ENCODE measurements at regions not wholly inside any gene's neighbourhood (a gene's known extent, or its start where the extent isn't known, plus 50 kb on each side); places are given as distances from the start of the nearest gene placed in this dataset.
A peak's percentile ranks its signal among the peaks of the same experiment; 100 is the strongest.

- intact Hi-C loops (cut with DNase I), result no loop called here
- Histone ChIP-seq H3K9me3 (no peaks in the 10 kb centered on the region), H3K27me3 (no peaks in the 10 kb centered on the region), H3K36me3 (no peaks in the 10 kb centered on the region), H3K27ac (no peak overlapping the region), H3K4me3 (no peak overlapping the region), H3K4me1 (no peaks in the 10 kb centered on the region)
- TF ChIP-seq POLR2A (IDR thresholded peaks at IDR 0.05) (no peak), CTCF (IDR thresholded peaks at IDR 0.05) (no peak), POLR2AphosphoS5 (IDR thresholded peaks at IDR 0.05; ENCODE audit: insufficient read depth in 1 of 2, low read depth in 1 of 2) (no peak)
- no peak for DNase-seq (ENCODE audit: extremely low spot score in 2 of 2)
Observed at GRCh38 chr4:4714331-4714730, 145.1 kb upstream of the MSX1 start.

GRCh38 chr4:4712800-4713528 is 146.5 kb upstream of the MSX1 start:
- no peak for TF ChIP-seq POLR2A (IDR thresholded peaks at IDR 0.05)
- no peak for TF ChIP-seq CTCF (IDR thresholded peaks at IDR 0.05)
- TF ChIP-seq POLR2AphosphoS5 (IDR thresholded peaks at IDR 0.05; ENCODE audit: insufficient read depth in 1 of 2, low read depth in 1 of 2), result no peak
- no peaks in the 10 kb centered on the region for H3K4me1 ChIP-seq
- H3K4me3 ChIP-seq, result no peak overlapping the region
- H3K27me3 ChIP-seq, result no peaks in the 10 kb centered on the region
- intact Hi-C loops (cut with DNase I), result no loop called here
- no peaks in the 10 kb centered on the region for H3K9me3 ChIP-seq
- no peaks in the 10 kb centered on the region for H3K36me3 ChIP-seq
- DNase-seq (ENCODE audit: extremely low spot score in 2 of 2), result no peak
- H3K27ac ChIP-seq, result no peak overlapping the region

GRCh38 chr4:4711902-4712301 is 147.6 kb upstream of the MSX1 start:
- intact Hi-C loops (cut with DNase I), result no loop called here
- H3K27ac ChIP-seq, result no peak overlapping the region
- TF ChIP-seq CTCF (IDR thresholded peaks at IDR 0.05) (no peak), POLR2AphosphoS5 (IDR thresholded peaks at IDR 0.05; ENCODE audit: insufficient read depth in 1 of 2, low read depth in 1 of 2) (no peak), POLR2A (IDR thresholded peaks at IDR 0.05) (no peak)
- no peak for DNase-seq (ENCODE audit: extremely low spot score in 2 of 2)
- no peaks in the 10 kb centered on the region for H3K36me3 ChIP-seq
- H3K4me3 ChIP-seq, result no peak overlapping the region
- H3K4me1 ChIP-seq, result no peaks in the 10 kb centered on the region
- H3K9me3 ChIP-seq, result no peaks in the 10 kb centered on the region
- no peaks in the 10 kb centered on the region for H3K27me3 ChIP-seq

GRCh38 chr4:4709736-4710135 is 149.7 kb upstream of the MSX1 start:
- H3K27ac ChIP-seq, result no peak overlapping the region
- H3K9me3 ChIP-seq, result no peaks in the 10 kb centered on the region
- intact Hi-C loops (cut with DNase I), result no loop called here
- no peak overlapping the region for H3K4me3 ChIP-seq
- no peaks in the 10 kb centered on the region for H3K4me1 ChIP-seq
- H3K36me3 ChIP-seq, result no peaks in the 10 kb centered on the region
- H3K27me3 ChIP-seq, result no peaks in the 10 kb centered on the region
- DNase-seq (ENCODE audit: extremely low spot score in 2 of 2), result no peak
- TF ChIP-seq CTCF (IDR thresholded peaks at IDR 0.05) (no peak), POLR2A (IDR thresholded peaks at IDR 0.05) (no peak), POLR2AphosphoS5 (IDR thresholded peaks at IDR 0.05; ENCODE audit: insufficient read depth in 1 of 2, low read depth in 1 of 2) (no peak)

- H3K9me3 ChIP-seq, result no peaks in the 10 kb centered on the region
- no peak overlapping the region for H3K4me3 ChIP-seq
- H3K27me3 ChIP-seq, result no peaks in the 10 kb centered on the region
- TF ChIP-seq POLR2AphosphoS5 (IDR thresholded peaks at IDR 0.05; ENCODE audit: insufficient read depth in 1 of 2, low read depth in 1 of 2) (no peak), CTCF (IDR thresholded peaks at IDR 0.05) (no peak), POLR2A (IDR thresholded peaks at IDR 0.05) (no peak)
- H3K36me3 ChIP-seq, result no peaks in the 10 kb centered on the region
- no peaks in the 10 kb centered on the region for H3K4me1 ChIP-seq
- DNase-seq (ENCODE audit: extremely low spot score in 2 of 2), result no peak
- H3K27ac ChIP-seq, result peak overlapping the region; percentile 5
- intact Hi-C loops (cut with DNase I), result no loop called here
Observed at GRCh38 chr4:4704267-4704666, 155.2 kb upstream of the MSX1 start.

Measured in vagina (tissue), 2 donors.